ENCODE measurements at regions not wholly inside any gene's neighbourhood (a gene's known extent, or its start where the extent isn't known, plus 50 kb on each side); places are given as distances from the start of the nearest gene placed in this dataset.

- no peak for TF ChIP-seq ZNF518B (CRISPR knock-in tag; IDR thresholded peaks at IDR 0.05)
- TF ChIP-seq KLF13 (tag; IDR thresholded peaks at IDR 0.05; ENCODE audit: borderline replicate concordance, low read depth): no peak
- no peak for TF ChIP-seq ZNF140 (CRISPR knock-in tag; IDR thresholded peaks at IDR 0.05)
- no peak for TF ChIP-seq NONO (IDR thresholded peaks at IDR 0.05; ENCODE audit: low read depth in 2 of 2, low read length in 1 of 2)
- no peak for TF ChIP-seq ZNF3 (CRISPR knock-in tag; IDR thresholded peaks at IDR 0.05)
- no peak for TF ChIP-seq NCOR1 (IDR thresholded peaks at IDR 0.05)
- no peak for TF ChIP-seq RBM34 (IDR thresholded peaks at IDR 0.05; ENCODE audit: borderline replicate concordance, insufficient read depth, low read length)
- TF ChIP-seq, protein P1, sequence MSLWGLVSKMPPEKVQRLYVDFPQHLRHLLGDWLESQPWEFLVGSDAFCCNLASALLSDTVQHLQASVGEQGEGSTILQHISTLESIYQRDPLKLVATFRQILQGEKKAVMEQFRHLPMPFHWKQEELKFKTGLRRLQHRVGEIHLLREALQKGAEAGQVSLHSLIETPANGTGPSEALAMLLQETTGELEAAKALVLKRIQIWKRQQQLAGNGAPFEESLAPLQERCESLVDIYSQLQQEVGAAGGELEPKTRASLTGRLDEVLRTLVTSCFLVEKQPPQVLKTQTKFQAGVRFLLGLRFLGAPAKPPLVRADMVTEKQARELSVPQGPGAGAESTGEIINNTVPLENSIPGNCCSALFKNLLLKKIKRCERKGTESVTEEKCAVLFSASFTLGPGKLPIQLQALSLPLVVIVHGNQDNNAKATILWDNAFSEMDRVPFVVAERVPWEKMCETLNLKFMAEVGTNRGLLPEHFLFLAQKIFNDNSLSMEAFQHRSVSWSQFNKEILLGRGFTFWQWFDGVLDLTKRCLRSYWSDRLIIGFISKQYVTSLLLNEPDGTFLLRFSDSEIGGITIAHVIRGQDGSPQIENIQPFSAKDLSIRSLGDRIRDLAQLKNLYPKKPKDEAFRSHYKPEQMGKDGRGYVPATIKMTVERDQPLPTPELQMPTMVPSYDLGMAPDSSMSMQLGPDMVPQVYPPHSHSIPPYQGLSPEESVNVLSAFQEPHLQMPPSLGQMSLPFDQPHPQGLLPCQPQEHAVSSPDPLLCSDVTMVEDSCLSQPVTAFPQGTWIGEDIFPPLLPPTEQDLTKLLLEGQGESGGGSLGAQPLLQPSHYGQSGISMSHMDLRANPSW (CRISPR knock-in tag; IDR thresholded peaks at IDR 0.05): no peak
- TF ChIP-seq ZNF165 (CRISPR knock-in tag; IDR thresholded peaks at IDR 0.05; ENCODE audit: borderline replicate concordance): no peak
- TF ChIP-seq ZNF583 (CRISPR knock-in tag; IDR thresholded peaks at IDR 0.05): no peak
- TF ChIP-seq NFRKB (IDR thresholded peaks at IDR 0.05; ENCODE audit: low read depth): no peak
Measured at GRCh38 chr4:3873408-3874027, 107.3 kb downstream of the ADRA2C start (continued).

Measured in K562 (cell line).